A549 (cell line): ENCODE measurements at regions not wholly inside any gene's neighbourhood (a gene's known extent, or its start where the extent isn't known, plus 50 kb on each side); places are given as distances from the start of the nearest gene placed in this dataset.
"Not testable (repeated sequence)": the region's sequence is repeated elsewhere in the genome, so short reads cannot be mapped to it uniquely, and the experiment has no call there.

Source experiments
- ATAC-seq, 2 experiments: fragments of 200-7000 bp in 1 of 2; fragments of >200 bp in 1 of 2; cut with Nextera tagmentation in 1 of 2; cut with Tn5 transposase in 1 of 2; 3 replicates each; pipeline versions ENCODE4 v1.8.0 to v1.9.1; 2018 to 2020; ENCODE audit warnings: mild to moderate bottlenecking in 1 of 2, moderate library complexity in 1 of 2
- CTCF ChIA-PET: fragments of 300-600 bp; sonication (Branson Sonifier 250); formaldehyde crosslinking; extraction: SDS; loops from one replicate; lab custom pipeline; 2021; ENCODE audit warnings: antibody characterized with exemption, inconsistent platforms; lab: Yijun Ruan, JAX
- POLR2A ChIA-PET: fragments of 350-600 bp; formaldehyde crosslinking; extraction: SDS; loops from one replicate; lab custom pipeline; 2021; ENCODE audit warnings: antibody characterized with exemption, inconsistent platforms; lab: Yijun Ruan, JAX
- DNase-seq, 2 experiments: peaks; one replicate each; pipeline versions ENCODE4 v3.0.0 to v3.0.0-alpha.2; 2011 to 2016; ENCODE audit warnings: low read depth in 1 of 2, low spot score in 1 of 2
- FAIRE-seq: peaks from 2 replicates; lab custom pipeline; 2011; peaks lifted over from hg19 to GRCh38; lab: Jason Lieb, UNC
- H3K27ac ChIP-seq, 2 experiments: fragments of >200 bp; sonication (Bioruptor Twin); formaldehyde crosslinking; 3 replicates each; pipeline ENCODE4 v1.5.1; 2016 to 2017
- H3K4me1 ChIP-seq: fragments of >200 bp; sonication (Bioruptor Twin); formaldehyde crosslinking; 3 replicates; pipeline ENCODE4 v1.6.1; 2016
- H3K4me2 ChIP-seq: fragments of >200 bp; sonication (Bioruptor Twin); formaldehyde crosslinking; 3 replicates; pipeline ENCODE4 v1.6.1; 2016
- H3K4me3 ChIP-seq: fragments of >200 bp; sonication (Bioruptor Twin); formaldehyde crosslinking; 3 replicates; pipeline ENCODE4 v1.5.1; 2016
- H3K9me3 ChIP-seq: fragments of >200 bp; sonication (Bioruptor Twin); formaldehyde crosslinking; 3 replicates; pipeline ENCODE4 v1.6.1; 2016
- CBX8 ChIP-seq: fragments of 200-600 bp; sonication (generic); IDR thresholded peaks from 2 replicates; pipeline ENCODE4 v1.6.1; 2016
- CEBPB ChIP-seq, 2 experiments: fragments of >200 bp in 1 of 2; sonication (Bioruptor Twin) in 1 of 2; formaldehyde crosslinking in 1 of 2; IDR thresholded peaks; 2 replicates each; pipeline ENCODE4 v1.6.1; 2012 to 2016
- CHD4 ChIP-seq: fragments of 200-600 bp; sonication (generic); IDR thresholded peaks from 2 replicates; pipeline ENCODE4 v1.6.1; 2016; ENCODE audit warnings: antibody characterized with exemption, mild to moderate bottlenecking, borderline replicate concordance
- EHF ChIP-seq: fragments of 250-450 bp; sonication (Bioruptor Pico); IDR thresholded peaks from 2 replicates; pipeline ENCODE4 v1.5.0; 2020; ENCODE audit warnings: mild to moderate bottlenecking
- EHMT2 ChIP-seq: fragments of 200-600 bp; sonication (generic); IDR thresholded peaks from 2 replicates; pipeline ENCODE4 v1.6.1; 2016; ENCODE audit warnings: antibody characterized with exemption, low read depth, mild to moderate bottlenecking, moderate library complexity
- ELK1 ChIP-seq: fragments of 150-350 bp; IDR thresholded peaks from 2 replicates; pipeline ENCODE4 v1.6.1; 2014; ENCODE audit warnings: low read depth, mild to moderate bottlenecking, low read length
- FOXS1 ChIP-seq: fragments of 250-450 bp; sonication (Bioruptor Pico); IDR thresholded peaks from 2 replicates; pipeline ENCODE4 v1.5.0; 2020; ENCODE audit warnings: mild to moderate bottlenecking, moderate library complexity
- HOXA7 ChIP-seq: fragments of 250-450 bp; sonication (Bioruptor Pico); IDR thresholded peaks from 2 replicates; pipeline ENCODE4 v1.5.0; 2020; ENCODE audit warnings: mild to moderate bottlenecking, moderate library complexity
- KDM5A ChIP-seq: fragments of 200-600 bp; sonication (generic); IDR thresholded peaks from 2 replicates; pipeline ENCODE4 v1.6.1; 2016; ENCODE audit warnings: antibody characterized with exemption, mild to moderate bottlenecking
- MAZ ChIP-seq: fragments of 150-350 bp; IDR thresholded peaks from 2 replicates; pipeline ENCODE4 v1.6.1; 2014; ENCODE audit warnings: antibody characterized with exemption, low read depth, low read length, borderline replicate concordance
- RAD21 ChIP-seq, 2 experiments: fragments of >200 bp in 1 of 2; sonication (Bioruptor Twin) in 1 of 2; formaldehyde crosslinking in 1 of 2; IDR thresholded peaks in 1 of 2; conservative IDR thresholded peaks in 1 of 2; 2 replicates in 1 of 2; 3 replicates in 1 of 2; pipeline ENCODE4 v1.6.1; 2012 to 2018; ENCODE audit warnings: inconsistent platforms in 1 of 2
- RARB ChIP-seq: fragments of 250-450 bp; sonication (Bioruptor Pico); IDR thresholded peaks from 2 replicates; pipeline ENCODE4 v1.8.0; 2021; ENCODE audit warnings: mild to moderate bottlenecking, moderate library complexity
- RFX5 ChIP-seq: fragments of 450-650 bp; IDR thresholded peaks from 2 replicates; pipeline ENCODE4 v1.7.1; 2014; ENCODE audit warnings: antibody characterized with exemption, mild to moderate bottlenecking, moderate library complexity
- TFCP2L1 ChIP-seq: fragments of 250-450 bp; sonication (Bioruptor Pico); IDR thresholded peaks from 2 replicates; pipeline ENCODE4 v1.5.0; 2021; ENCODE audit warnings: mild to moderate bottlenecking
- ZSCAN20 ChIP-seq: fragments of 250-450 bp; sonication (Bioruptor Pico); IDR thresholded peaks from 2 replicates; pipeline ENCODE4 v1.8.0; 2022; ENCODE audit warnings: mild to moderate bottlenecking, moderate library complexity
- WGBS: methylation state at CpG from one replicate; pipeline ENCODE4 v1.1.6; 2017; ENCODE audit errors: missing lambda C conversion rate; 5-methylcytosine and 5-hydroxymethylcytosine counted together

- FAIRE-seq (no peak), ATAC-seq (no peak)
- no peak overlapping the region for H3K4me3 ChIP-seq
- CTCF ChIA-PET: interaction anchor here (1.2 kb wide), 1 partner anchor 123 kb away, joined by 4 read pairs; no protein-coding TSS in a partner anchor
- H3K4me2 ChIP-seq: no peak overlapping the region
- POLR2A ChIA-PET: no interaction called here
- H3K4me1 ChIP-seq: no peaks in the 10 kb centered on the region
- TF ChIP-seq KDM5A: no peak
- TF ChIP-seq FOXS1: no peak
- TF ChIP-seq RARB (CRISPR knock-in tag): no peak
- no peak for TF ChIP-seq RAD21 (conservative IDR thresholded peaks at IDR 0.05 in 1 of 2, IDR thresholded peaks at IDR 0.05 in 1 of 2)
- TF ChIP-seq MAZ: no peak
- no peak for TF ChIP-seq CEBPB (IDR thresholded peaks at IDR 0.05)
- no peak for TF ChIP-seq TFCP2L1 (CRISPR knock-in tag)
- no peak for TF ChIP-seq EHF
- no peak for TF ChIP-seq ZSCAN20 (CRISPR knock-in tag)
- TF ChIP-seq ELK1: no peak
- no peak for TF ChIP-seq CHD4
- no peak for TF ChIP-seq HOXA7 (CRISPR knock-in tag)
- TF ChIP-seq, all 56 proteins: peak for 0
- Histone ChIP-seq H3K27ac (no peak overlapping the region), H3K9me3 (no peaks in the 10 kb centered on the region; the same call in 2 of the 3 replicates)
- WGBS: 65% methylated on average over 6 of the region's 6 CpGs
- no peak for DNase-seq
Measured at GRCh38 chr15:44861917-44862316, 94.6 kb upstream of the TERB2 start.

GRCh38 chr15:44862866-44863265 is 93.6 kb upstream of the TERB2 start:
- POLR2A ChIA-PET, DNase-seq, H3K4me2 ChIP-seq, H3K9me3 ChIP-seq, ATAC-seq, H3K4me3 ChIP-seq, H3K4me1 ChIP-seq, FAIRE-seq, H3K27ac ChIP-seq: not testable (repeated sequence)
- 0% methylated on average over 1 of the region's 1 CpG for WGBS
- CTCF ChIA-PET: interaction anchor here (1.0 to 1.2 kb wide), 2 partner anchors 59 to 124 kb away, joined by 3 to 4 read pairs; no protein-coding TSS in a partner anchor

- POLR2A ChIA-PET, DNase-seq, H3K27ac ChIP-seq, H3K4me3 ChIP-seq, H3K9me3 ChIP-seq, H3K4me2 ChIP-seq, ATAC-seq, FAIRE-seq, H3K4me1 ChIP-seq: not testable (repeated sequence)
- CTCF ChIA-PET: interaction anchor here (2.0 kb wide), 1 partner anchor 15 kb away, joined by 5 read pairs; no protein-coding TSS in a partner anchor
- WGBS: 5% methylated on average over 1 of the region's 1 CpG
Measured at GRCh38 chr15:44868100-44868499, 88.4 kb upstream of the TERB2 start.

GRCh38 chr15:44870125-44870524 is 86.4 kb upstream of the TERB2 start:
- H3K27ac ChIP-seq, H3K9me3 ChIP-seq, H3K4me1 ChIP-seq, H3K4me2 ChIP-seq, DNase-seq, ATAC-seq, POLR2A ChIA-PET, FAIRE-seq, H3K4me3 ChIP-seq: not testable (repeated sequence)
- CTCF ChIA-PET: interaction anchor here (2.0 kb wide), 1 partner anchor 17 kb away, joined by 5 read pairs; no protein-coding TSS in a partner anchor
- 24% methylated on average over 4 of the region's 4 CpGs for WGBS

GRCh38 chr15:44873103-44873502 is 83.4 kb upstream of the TERB2 start:
- ATAC-seq: no peak
- no peak for DNase-seq
- H3K27ac ChIP-seq: no peak overlapping the region
- TF ChIP-seq RFX5: no peak
- TF ChIP-seq CBX8: no peak
- no peak for TF ChIP-seq EHMT2
- TF ChIP-seq, all 56 proteins: peak for 0
- Histone ChIP-seq H3K4me1 (no peaks in the 10 kb centered on the region), H3K4me3 (no peak overlapping the region), H3K9me3 (no peaks in the 10 kb centered on the region), H3K4me2 (no peak overlapping the region)
- ChIA-PET CTCF (no interaction called here), POLR2A (no interaction called here)
- 32% methylated on average over 3 of the region's 3 CpGs for WGBS
- FAIRE-seq: no peak
